GM12878 (cell line): ENCODE measurements at regions not wholly inside any gene's neighbourhood (a gene's known extent, or its start where the extent isn't known, plus 50 kb on each side); places are given as distances from the start of the nearest gene placed in this dataset.

Source experiments
- CREB1 ChIP-seq: IDR thresholded peaks from 2 replicates; pipeline ENCODE4 v1.6.1; 2012; ENCODE audit warnings: low read depth, mild to moderate bottlenecking, inconsistent platforms
- HDAC6 ChIP-seq: fragments of 200-600 bp; sonication (generic); IDR thresholded peaks from one replicate; pipeline ENCODE4 v1.8.0; 2017; ENCODE audit warnings: antibody characterized with exemption; ENCODE audit not compliant: unreplicated experiment
- POLR2A ChIP-seq: IDR thresholded peaks from 2 replicates; pipeline ENCODE4 v1.6.1; 2011; ENCODE audit warnings: low read depth, mild to moderate bottlenecking, low read length
- RFX5 ChIP-seq: IDR thresholded peaks from 2 replicates; pipeline ENCODE4 v1.6.1; 2011; ENCODE audit warnings: low read depth, low read length, improper control_type of control experiment
- SIN3A ChIP-seq: IDR thresholded peaks from 2 replicates; pipeline ENCODE4 v1.6.1; 2012; ENCODE audit warnings: low read depth, low read length, improper control_type of control experiment
- SIX5 ChIP-seq: IDR thresholded peaks from 2 replicates; pipeline ENCODE4 v1.6.1; 2011; ENCODE audit warnings: mild to moderate bottlenecking, low read depth, low read length, moderate library complexity; ENCODE audit not compliant: severe bottlenecking
- SP1 ChIP-seq: IDR thresholded peaks from one replicate; pipeline ENCODE4 v1.6.1; 2011; ENCODE audit warnings: low read depth, low read length
- TAF1 ChIP-seq: IDR thresholded peaks from 2 replicates; pipeline ENCODE4 v1.6.1; 2011; ENCODE audit warnings: mild to moderate bottlenecking, low read depth, low read length, borderline replicate concordance
- TF ChIP-seq, protein P1 (sequence below), 3 experiments: IDR thresholded peaks in 2 of 3; conservative IDR thresholded peaks in 1 of 3; 2 replicates each; pipeline ENCODE4 v1.5.1; 2011; ENCODE audit warnings: low read depth in 3 of 3, low read length in 3 of 3, mild to moderate bottlenecking in 3 of 3, control low read depth in 2 of 3, moderate library complexity in 2 of 3, inconsistent platforms in 1 of 3, mixed read lengths in 1 of 3; ENCODE audit not compliant: control insufficient read depth in 2 of 3, insufficient read depth in 1 of 3; ENCODE audit errors: extremely low read depth in 1 of 3
- TF ChIP-seq, protein P2 (sequence below): fragments of 450-650 bp; IDR thresholded peaks from 2 replicates; pipeline ENCODE4 v1.6.1; 2017; ENCODE audit warnings: mild to moderate bottlenecking
- TF ChIP-seq, protein P3 (sequence below): IDR thresholded peaks from 2 replicates; pipeline ENCODE4 v1.6.1; 2011; ENCODE audit warnings: low read depth, low read length, improper control_type of control experiment, borderline replicate concordance
- TF ChIP-seq, protein P4 (sequence below): IDR thresholded peaks from 2 replicates; pipeline ENCODE4 v1.6.1; 2012; ENCODE audit warnings: low read depth, low read length, improper control_type of control experiment

DNA sequence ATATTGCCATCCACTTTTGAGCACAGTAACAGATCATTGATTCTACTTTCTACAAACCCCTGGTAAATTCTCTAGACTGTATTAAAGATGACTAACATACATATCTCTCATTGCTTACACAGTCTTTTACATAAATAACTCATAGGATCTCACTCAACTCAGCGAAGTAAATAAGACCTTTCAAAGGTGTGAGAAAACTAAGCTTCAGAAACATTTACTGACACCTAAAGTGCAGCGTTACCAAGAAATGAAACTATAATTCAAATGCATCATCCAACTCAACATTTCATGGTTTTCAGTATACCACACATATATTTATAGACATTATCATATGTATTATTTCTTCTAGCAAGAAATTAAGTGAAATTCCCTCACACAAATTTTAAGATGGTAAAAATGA is 189.8 kb downstream of the METTL4 start:
- TF ChIP-seq CREB1, result no peak
- TF ChIP-seq, protein P1, sequence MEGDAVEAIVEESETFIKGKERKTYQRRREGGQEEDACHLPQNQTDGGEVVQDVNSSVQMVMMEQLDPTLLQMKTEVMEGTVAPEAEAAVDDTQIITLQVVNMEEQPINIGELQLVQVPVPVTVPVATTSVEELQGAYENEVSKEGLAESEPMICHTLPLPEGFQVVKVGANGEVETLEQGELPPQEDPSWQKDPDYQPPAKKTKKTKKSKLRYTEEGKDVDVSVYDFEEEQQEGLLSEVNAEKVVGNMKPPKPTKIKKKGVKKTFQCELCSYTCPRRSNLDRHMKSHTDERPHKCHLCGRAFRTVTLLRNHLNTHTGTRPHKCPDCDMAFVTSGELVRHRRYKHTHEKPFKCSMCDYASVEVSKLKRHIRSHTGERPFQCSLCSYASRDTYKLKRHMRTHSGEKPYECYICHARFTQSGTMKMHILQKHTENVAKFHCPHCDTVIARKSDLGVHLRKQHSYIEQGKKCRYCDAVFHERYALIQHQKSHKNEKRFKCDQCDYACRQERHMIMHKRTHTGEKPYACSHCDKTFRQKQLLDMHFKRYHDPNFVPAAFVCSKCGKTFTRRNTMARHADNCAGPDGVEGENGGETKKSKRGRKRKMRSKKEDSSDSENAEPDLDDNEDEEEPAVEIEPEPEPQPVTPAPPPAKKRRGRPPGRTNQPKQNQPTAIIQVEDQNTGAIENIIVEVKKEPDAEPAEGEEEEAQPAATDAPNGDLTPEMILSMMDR (IDR thresholded peaks at IDR 0.05 in 2 of 3, conservative IDR thresholded peaks at IDR 0.05 in 1 of 3; ENCODE audit: control insufficient read depth in 2 of 3, extremely low read depth in 1 of 3, insufficient read depth in 1 of 3, low read depth in 3 of 3, low read length in 3 of 3), result no peak
- no peak for TF ChIP-seq HDAC6
- TF ChIP-seq, protein P2, sequence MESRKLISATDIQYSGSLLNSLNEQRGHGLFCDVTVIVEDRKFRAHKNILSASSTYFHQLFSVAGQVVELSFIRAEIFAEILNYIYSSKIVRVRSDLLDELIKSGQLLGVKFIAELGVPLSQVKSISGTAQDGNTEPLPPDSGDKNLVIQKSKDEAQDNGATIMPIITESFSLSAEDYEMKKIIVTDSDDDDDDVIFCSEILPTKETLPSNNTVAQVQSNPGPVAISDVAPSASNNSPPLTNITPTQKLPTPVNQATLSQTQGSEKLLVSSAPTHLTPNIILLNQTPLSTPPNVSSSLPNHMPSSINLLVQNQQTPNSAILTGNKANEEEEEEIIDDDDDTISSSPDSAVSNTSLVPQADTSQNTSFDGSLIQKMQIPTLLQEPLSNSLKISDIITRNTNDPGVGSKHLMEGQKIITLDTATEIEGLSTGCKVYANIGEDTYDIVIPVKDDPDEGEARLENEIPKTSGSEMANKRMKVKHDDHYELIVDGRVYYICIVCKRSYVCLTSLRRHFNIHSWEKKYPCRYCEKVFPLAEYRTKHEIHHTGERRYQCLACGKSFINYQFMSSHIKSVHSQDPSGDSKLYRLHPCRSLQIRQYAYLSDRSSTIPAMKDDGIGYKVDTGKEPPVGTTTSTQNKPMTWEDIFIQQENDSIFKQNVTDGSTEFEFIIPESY, result no peak
- no peak for TF ChIP-seq RFX5
- TF ChIP-seq, protein P3, sequence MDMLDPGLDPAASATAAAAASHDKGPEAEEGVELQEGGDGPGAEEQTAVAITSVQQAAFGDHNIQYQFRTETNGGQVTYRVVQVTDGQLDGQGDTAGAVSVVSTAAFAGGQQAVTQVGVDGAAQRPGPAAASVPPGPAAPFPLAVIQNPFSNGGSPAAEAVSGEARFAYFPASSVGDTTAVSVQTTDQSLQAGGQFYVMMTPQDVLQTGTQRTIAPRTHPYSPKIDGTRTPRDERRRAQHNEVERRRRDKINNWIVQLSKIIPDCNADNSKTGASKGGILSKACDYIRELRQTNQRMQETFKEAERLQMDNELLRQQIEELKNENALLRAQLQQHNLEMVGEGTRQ, result no peak
- no peak for TF ChIP-seq POLR2A
- TF ChIP-seq SP1, result no peak
- TF ChIP-seq SIN3A, result no peak
- no peak for TF ChIP-seq TAF1
- TF ChIP-seq, protein P4, sequence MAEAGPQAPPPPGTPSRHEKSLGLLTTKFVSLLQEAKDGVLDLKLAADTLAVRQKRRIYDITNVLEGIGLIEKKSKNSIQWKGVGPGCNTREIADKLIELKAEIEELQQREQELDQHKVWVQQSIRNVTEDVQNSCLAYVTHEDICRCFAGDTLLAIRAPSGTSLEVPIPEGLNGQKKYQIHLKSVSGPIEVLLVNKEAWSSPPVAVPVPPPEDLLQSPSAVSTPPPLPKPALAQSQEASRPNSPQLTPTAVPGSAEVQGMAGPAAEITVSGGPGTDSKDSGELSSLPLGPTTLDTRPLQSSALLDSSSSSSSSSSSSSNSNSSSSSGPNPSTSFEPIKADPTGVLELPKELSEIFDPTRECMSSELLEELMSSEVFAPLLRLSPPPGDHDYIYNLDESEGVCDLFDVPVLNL, result no peak
- no peak for TF ChIP-seq SIX5
